SK-N-MC (cell line): ENCODE measurements at regions not wholly inside any gene's neighbourhood (a gene's known extent, or its start where the extent isn't known, plus 50 kb on each side); places are given as distances from the start of the nearest gene placed in this dataset.

Source experiments
- EZH2 ChIP-seq: fragments of 200-600 bp; sonication (generic); IDR thresholded peaks from one replicate; pipeline ENCODE4 v1.6.1; 2017; ENCODE audit warnings: antibody characterized with exemption
- POLR2AphosphoS5 ChIP-seq: IDR thresholded peaks from 2 replicates; pipeline ENCODE4 v1.6.1; 2012; ENCODE audit warnings: mild to moderate bottlenecking, low read depth, low read length, borderline replicate concordance

GRCh38 chr7:10584886-10585285, 388.8 kb upstream of the PHF14 start:
- TF ChIP-seq POLR2AphosphoS5 = no peak
- TF ChIP-seq EZH2 = no peak
